GM18508 (cell line): ENCODE measurements at regions not wholly inside any gene's neighbourhood (a gene's known extent, or its start where the extent isn't known, plus 50 kb on each side); places are given as distances from the start of the nearest gene placed in this dataset.

ENCODE experiments used
- ATAC-seq: cut with Tn5 transposase; IDR thresholded peaks from one replicate; pipeline ENCODE4 v1.9.1; 2021; ENCODE audit warnings: moderate number of reproducible peaks; ENCODE audit not compliant: insufficient read depth, unreplicated experiment

GRCh38 chr7:47669178-47669891 lies 87.4 kb upstream of the TNS3 start:
- ATAC-seq, result peak; percentile 43

GRCh38 chr7:47666164-47666862 lies 84.4 kb upstream of the TNS3 start:
- no peak for ATAC-seq

- ATAC-seq, result no peak
These were observed 82.8 kb upstream of the TNS3 start for GRCh38 chr7:47664650-47665195.

GRCh38 chr7:47663851-47664250 lies 81.9 kb upstream of the TNS3 start:
- no peak for ATAC-seq

- no peak for ATAC-seq
These were observed 81.3 kb upstream of the TNS3 start for GRCh38 chr7:47663213-47663612.

- ATAC-seq, result no peak
These were observed 79.3 kb upstream of the TNS3 start for GRCh38 chr7:47661051-47661714.

- ATAC-seq, result no peak
These were observed 78.0 kb upstream of the TNS3 start for GRCh38 chr7:47659664-47660462.

- ATAC-seq, result no peak
These were observed 77.2 kb upstream of the TNS3 start for GRCh38 chr7:47658886-47659635.

GRCh38 chr7:47657126-47657525 lies 75.2 kb upstream of the TNS3 start:
- ATAC-seq, result no peak

- ATAC-seq, result no peak
These were observed 72.9 kb upstream of the TNS3 start for GRCh38 chr7:47654672-47655298.

- ATAC-seq, result no peak
These were observed 71.9 kb upstream of the TNS3 start for GRCh38 chr7:47653550-47654411.

- no peak for ATAC-seq
These were observed 70.7 kb upstream of the TNS3 start for GRCh38 chr7:47652591-47652990.

GRCh38 chr7:47651355-47652317 lies 69.7 kb upstream of the TNS3 start:
- no peak for ATAC-seq

GRCh38 chr7:47649919-47650318 lies 68.0 kb upstream of the TNS3 start:
- no peak for ATAC-seq

- no peak for ATAC-seq
These were observed 66.5 kb upstream of the TNS3 start for GRCh38 chr7:47648275-47648925.

GRCh38 chr7:47647918-47648250 lies 66.0 kb upstream of the TNS3 start:
- ATAC-seq, result no peak
